ENCODE measurements at regions not wholly inside any gene's neighbourhood (a gene's known extent, or its start where the extent isn't known, plus 50 kb on each side); places are given as distances from the start of the nearest gene placed in this dataset.

GRCh38 chr21:25361097-25361496, 246.2 kb downstream of the MRPL39 start:
- Histone ChIP-seq H3K27ac (ENCODE audit: low read depth, low read length) (no peak overlapping the region), H3K27me3 (ENCODE audit: control insufficient read depth, insufficient read depth, low read length) (no peaks in the 10 kb centered on the region), H3K9me3 (ENCODE audit: control insufficient read depth, insufficient read depth, low read depth, low read length) (no peaks in the 10 kb centered on the region), H3K9ac (ENCODE audit: low read length) (no peak overlapping the region), H3K4me3 (ENCODE audit: low read depth, low read length) (no peak overlapping the region), H3K4me1 (ENCODE audit: control insufficient read depth, insufficient read depth, low read length) (0 out of 2 replicates have a peak, but pooled peaks cover 7% of the 10 kb centered on the region), H3K36me3 (ENCODE audit: control insufficient read depth, insufficient read depth, low read length) (no peaks in the 10 kb centered on the region)

- Histone ChIP-seq H3K9me3 (ENCODE audit: control insufficient read depth, insufficient read depth, low read depth, low read length) (no peaks in the 10 kb centered on the region), H3K4me1 (ENCODE audit: control insufficient read depth, insufficient read depth, low read length) (0 out of 2 replicates have a peak, but pooled peaks cover 7% of the 10 kb centered on the region), H3K9ac (ENCODE audit: low read length) (no peak overlapping the region), H3K36me3 (ENCODE audit: control insufficient read depth, insufficient read depth, low read length) (no peaks in the 10 kb centered on the region), H3K4me3 (ENCODE audit: low read depth, low read length) (no peak overlapping the region), H3K27me3 (ENCODE audit: control insufficient read depth, insufficient read depth, low read length) (no peaks in the 10 kb centered on the region), H3K27ac (ENCODE audit: low read depth, low read length) (no peak overlapping the region)
Measured at GRCh38 chr21:25360593-25360992, 246.7 kb downstream of the MRPL39 start.

GRCh38 chr21:25359724-25360123, 247.6 kb downstream of the MRPL39 start:
- 0 out of 2 replicates have a peak, but pooled peaks cover 7% of the 10 kb centered on the region for H3K4me1 ChIP-seq (ENCODE audit: control insufficient read depth, insufficient read depth, low read length)

GRCh38 chr21:25350056-25350455, 257.2 kb downstream of the MRPL39 start:
- Histone ChIP-seq H3K9ac (ENCODE audit: low read length) (no peak overlapping the region), H3K4me3 (ENCODE audit: low read depth, low read length) (no peak overlapping the region), H3K27me3 (ENCODE audit: control insufficient read depth, insufficient read depth, low read length) (no peaks in the 10 kb centered on the region), H3K36me3 (ENCODE audit: control insufficient read depth, insufficient read depth, low read length) (no peaks in the 10 kb centered on the region), H3K4me1 (ENCODE audit: control insufficient read depth, insufficient read depth, low read length) (no peaks in the 10 kb centered on the region), H3K9me3 (ENCODE audit: control insufficient read depth, insufficient read depth, low read depth, low read length) (peaks cover 3% of the 10 kb centered on the region; the same call in 1 of the 2 replicates), H3K27ac (ENCODE audit: low read depth, low read length) (no peak overlapping the region)

More at GRCh38 chr21:25359724-25360123, 247.6 kb downstream of the MRPL39 start:
- Histone ChIP-seq H3K9me3 (ENCODE audit: control insufficient read depth, insufficient read depth, low read depth, low read length) (no peaks in the 10 kb centered on the region), H3K36me3 (ENCODE audit: control insufficient read depth, insufficient read depth, low read length) (no peaks in the 10 kb centered on the region), H3K27me3 (ENCODE audit: control insufficient read depth, insufficient read depth, low read length) (no peaks in the 10 kb centered on the region), H3K9ac (ENCODE audit: low read length) (no peak overlapping the region), H3K4me3 (ENCODE audit: low read depth, low read length) (no peak overlapping the region), H3K27ac (ENCODE audit: low read depth, low read length) (no peak overlapping the region)

GRCh38 chr21:25343774-25344545, 263.3 kb downstream of the MRPL39 start:
- no peaks in the 10 kb centered on the region for H3K27me3 ChIP-seq (ENCODE audit: control insufficient read depth, insufficient read depth, low read length)
- no peak overlapping the region for H3K9ac ChIP-seq (ENCODE audit: low read length)
- no peak overlapping the region for H3K27ac ChIP-seq (ENCODE audit: low read depth, low read length)
- H3K9me3 ChIP-seq (ENCODE audit: control insufficient read depth, insufficient read depth, low read depth, low read length): peaks cover 3% of the 10 kb centered on the region; the same call in 1 of the 2 replicates
- peaks cover 7% of the 10 kb centered on the region; the same call in 1 of the 2 replicates for H3K4me1 ChIP-seq (ENCODE audit: control insufficient read depth, insufficient read depth, low read length)
- no peak overlapping the region for H3K4me3 ChIP-seq (ENCODE audit: low read depth, low read length)
- no peaks in the 10 kb centered on the region for H3K36me3 ChIP-seq (ENCODE audit: control insufficient read depth, insufficient read depth, low read length)

GRCh38 chr21:25342816-25343215, 264.5 kb downstream of the MRPL39 start:
- Histone ChIP-seq H3K9me3 (ENCODE audit: control insufficient read depth, insufficient read depth, low read depth, low read length) (no peaks in the 10 kb centered on the region), H3K9ac (ENCODE audit: low read length) (no peak overlapping the region), H3K4me3 (ENCODE audit: low read depth, low read length) (no peak overlapping the region), H3K27me3 (ENCODE audit: control insufficient read depth, insufficient read depth, low read length) (no peaks in the 10 kb centered on the region), H3K27ac (ENCODE audit: low read depth, low read length) (no peak overlapping the region), H3K36me3 (ENCODE audit: control insufficient read depth, insufficient read depth, low read length) (no peaks in the 10 kb centered on the region), H3K4me1 (ENCODE audit: control insufficient read depth, insufficient read depth, low read length) (peaks cover 17% of the 10 kb centered on the region; the same call in 1 of the 2 replicates)

GRCh38 chr21:25341981-25342380, 265.3 kb downstream of the MRPL39 start:
- H3K27ac ChIP-seq (ENCODE audit: low read depth, low read length): no peak overlapping the region
- H3K9me3 ChIP-seq (ENCODE audit: control insufficient read depth, insufficient read depth, low read depth, low read length): no peaks in the 10 kb centered on the region
- H3K36me3 ChIP-seq (ENCODE audit: control insufficient read depth, insufficient read depth, low read length): no peaks in the 10 kb centered on the region
- H3K9ac ChIP-seq (ENCODE audit: low read length): no peak overlapping the region
- H3K4me1 ChIP-seq (ENCODE audit: control insufficient read depth, insufficient read depth, low read length): peaks cover 17% of the 10 kb centered on the region; the same call in 1 of the 2 replicates
- no peak overlapping the region for H3K4me3 ChIP-seq (ENCODE audit: low read depth, low read length)
- H3K27me3 ChIP-seq (ENCODE audit: control insufficient read depth, insufficient read depth, low read length): no peaks in the 10 kb centered on the region

GRCh38 chr21:25338415-25338814, 268.9 kb downstream of the MRPL39 start:
- Histone ChIP-seq H3K4me1 (ENCODE audit: control insufficient read depth, insufficient read depth, low read length) (peaks cover 16% of the 10 kb centered on the region; the same call in 1 of the 2 replicates), H3K36me3 (ENCODE audit: control insufficient read depth, insufficient read depth, low read length) (no peaks in the 10 kb centered on the region), H3K9ac (ENCODE audit: low read length) (no peak overlapping the region), H3K27ac (ENCODE audit: low read depth, low read length) (no peak overlapping the region), H3K4me3 (ENCODE audit: low read depth, low read length) (no peak overlapping the region), H3K27me3 (ENCODE audit: control insufficient read depth, insufficient read depth, low read length) (no peaks in the 10 kb centered on the region), H3K9me3 (ENCODE audit: control insufficient read depth, insufficient read depth, low read depth, low read length) (no peaks in the 10 kb centered on the region)

- Histone ChIP-seq H3K27me3 (ENCODE audit: control insufficient read depth, insufficient read depth, low read length) (no peaks in the 10 kb centered on the region), H3K9me3 (ENCODE audit: control insufficient read depth, insufficient read depth, low read depth, low read length) (no peaks in the 10 kb centered on the region), H3K4me1 (ENCODE audit: control insufficient read depth, insufficient read depth, low read length) (peaks cover 28% of the 10 kb centered on the region; the same call in 1 of the 2 replicates), H3K27ac (ENCODE audit: low read depth, low read length) (no peak overlapping the region), H3K36me3 (ENCODE audit: control insufficient read depth, insufficient read depth, low read length) (no peaks in the 10 kb centered on the region), H3K4me3 (ENCODE audit: low read depth, low read length) (no peak overlapping the region), H3K9ac (ENCODE audit: low read length) (no peak overlapping the region)
Measured at GRCh38 chr21:25334046-25334730, 273.1 kb downstream of the MRPL39 start.

GRCh38 chr21:25331286-25331685, 276.0 kb downstream of the MRPL39 start:
- Histone ChIP-seq H3K4me1 (ENCODE audit: control insufficient read depth, insufficient read depth, low read length) (peaks cover 17% of the 10 kb centered on the region; the same call in 1 of the 2 replicates), H3K9me3 (ENCODE audit: control insufficient read depth, insufficient read depth, low read depth, low read length) (no peaks in the 10 kb centered on the region), H3K9ac (ENCODE audit: low read length) (no peak overlapping the region), H3K27ac (ENCODE audit: low read depth, low read length) (no peak overlapping the region), H3K27me3 (ENCODE audit: control insufficient read depth, insufficient read depth, low read length) (no peaks in the 10 kb centered on the region), H3K4me3 (ENCODE audit: low read depth, low read length) (no peak overlapping the region), H3K36me3 (ENCODE audit: control insufficient read depth, insufficient read depth, low read length) (no peaks in the 10 kb centered on the region)

GRCh38 chr21:25330266-25330665, 277.0 kb downstream of the MRPL39 start:
- no peak overlapping the region for H3K4me3 ChIP-seq (ENCODE audit: low read depth, low read length)
- no peak overlapping the region for H3K9ac ChIP-seq (ENCODE audit: low read length)
- no peaks in the 10 kb centered on the region for H3K9me3 ChIP-seq (ENCODE audit: control insufficient read depth, insufficient read depth, low read depth, low read length)
- H3K4me1 ChIP-seq (ENCODE audit: control insufficient read depth, insufficient read depth, low read length): peaks cover 17% of the 10 kb centered on the region; the same call in 1 of the 2 replicates
- no peaks in the 10 kb centered on the region for H3K36me3 ChIP-seq (ENCODE audit: control insufficient read depth, insufficient read depth, low read length)
- H3K27ac ChIP-seq (ENCODE audit: low read depth, low read length): no peak overlapping the region
- no peaks in the 10 kb centered on the region for H3K27me3 ChIP-seq (ENCODE audit: control insufficient read depth, insufficient read depth, low read length)

Measured in HUES6 (cell line).